ENCODE measurements at regions not wholly inside any gene's neighbourhood (a gene's known extent, or its start where the extent isn't known, plus 50 kb on each side); places are given as distances from the start of the nearest gene placed in this dataset.

DNA sequence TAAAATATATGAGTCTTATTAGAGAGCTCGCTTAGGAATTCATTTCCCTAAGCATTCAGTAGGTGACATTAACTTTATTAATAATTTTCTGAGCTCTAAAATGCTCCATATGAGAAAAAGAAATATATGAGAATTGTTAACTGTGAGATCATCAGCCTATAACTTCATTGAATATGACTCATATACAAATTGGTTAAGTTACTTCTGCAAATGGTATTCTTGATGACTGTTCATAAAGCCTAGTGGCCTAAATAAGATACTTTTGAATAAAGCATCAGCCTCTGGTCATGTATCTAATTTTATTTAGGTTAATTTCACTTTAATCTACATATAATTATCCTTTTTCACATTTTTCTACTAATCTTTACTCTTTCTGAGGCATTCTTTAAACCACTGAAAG is 710.2 kb upstream of the ACO1 start:
- no peaks in the 10 kb centered on the region for H3K79me1 ChIP-seq (ENCODE audit: low read depth in 1 of 2, low read length in 2 of 2)
- H2BK120ac ChIP-seq (ENCODE audit: low read depth, low read length), result no peak overlapping the region
- no peak overlapping the region for H2BK15ac ChIP-seq (ENCODE audit: low read depth, low read length)
- DNase-seq (no peak), ATAC-seq (ENCODE audit: low read depth) (no peak)
- no peak overlapping the region for H4K8ac ChIP-seq (ENCODE audit: low read depth in 2 of 2, low read length in 2 of 2)
- no peak overlapping the region for H3K4me3 ChIP-seq (ENCODE audit: insufficient read depth, low read depth, low read length)
- in situ Hi-C loops (cut with MboI; ENCODE audit: low sequenced_read_pairs), result no loop called here
- H2AK9ac ChIP-seq (replicated peaks; ENCODE audit: low read depth, low read length, poor library complexity), result no peak overlapping the region
- no peak overlapping the region for H2BK20ac ChIP-seq (ENCODE audit: low read depth, low read length)
- H3K9me1 ChIP-seq (ENCODE audit: insufficient read depth, low read length), result no peaks in the 10 kb centered on the region
- TF ChIP-seq RAD21 (IDR thresholded peaks at IDR 0.05; ENCODE audit: low read length), result no peak
- TF ChIP-seq POLR2A (IDR thresholded peaks at IDR 0.05; ENCODE audit: low read depth, low read length), result no peak
- no peak for TF ChIP-seq MAZ (IDR thresholded peaks at IDR 0.05; ENCODE audit: borderline replicate concordance, low read depth, low read length)
- TF ChIP-seq MAFK (IDR thresholded peaks at IDR 0.05; ENCODE audit: low read depth, low read length), result no peak
- TF ChIP-seq SMC3 (IDR thresholded peaks at IDR 0.05; ENCODE audit: low read depth, low read length), result no peak
- TF ChIP-seq, protein P1, sequence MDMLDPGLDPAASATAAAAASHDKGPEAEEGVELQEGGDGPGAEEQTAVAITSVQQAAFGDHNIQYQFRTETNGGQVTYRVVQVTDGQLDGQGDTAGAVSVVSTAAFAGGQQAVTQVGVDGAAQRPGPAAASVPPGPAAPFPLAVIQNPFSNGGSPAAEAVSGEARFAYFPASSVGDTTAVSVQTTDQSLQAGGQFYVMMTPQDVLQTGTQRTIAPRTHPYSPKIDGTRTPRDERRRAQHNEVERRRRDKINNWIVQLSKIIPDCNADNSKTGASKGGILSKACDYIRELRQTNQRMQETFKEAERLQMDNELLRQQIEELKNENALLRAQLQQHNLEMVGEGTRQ (IDR thresholded peaks at IDR 0.05; ENCODE audit: low read depth, low read length), result no peak
- H3K4ac ChIP-seq (ENCODE audit: low read depth, low read length), result no peak overlapping the region
- no peak overlapping the region for H4K5ac ChIP-seq (ENCODE audit: low read depth, low read length)
- no TSS peak for BruUV-seq (replicated peaks)
- H3K4me1 ChIP-seq (ENCODE audit: control insufficient read depth, insufficient read depth, low read length), result no peaks in the 10 kb centered on the region
- H3K9ac ChIP-seq (ENCODE audit: low read depth, low read length), result no peak overlapping the region
- no peak overlapping the region for H2AK5ac ChIP-seq (ENCODE audit: low read depth, low read length)
- intact Hi-C loops (cut with micrococcal nuclease), result no loop called here
- no peak overlapping the region for H2AFZ ChIP-seq (replicated peaks; ENCODE audit: low read length, poor library complexity)
- no peaks in the 10 kb centered on the region for H3K9me3 ChIP-seq (ENCODE audit: control insufficient read depth, insufficient read depth, low read length)
- H3K56ac ChIP-seq (ENCODE audit: extremely low read depth, insufficient read depth, low read length), result no peak overlapping the region
- H3K27ac ChIP-seq (ENCODE audit: insufficient read depth, low read length), result no peak overlapping the region
- H3K27me3 ChIP-seq (ENCODE audit: control insufficient read depth, insufficient read depth, low read length), result no peaks in the 10 kb centered on the region
- H3K18ac ChIP-seq (ENCODE audit: low read depth, low read length), result no peak overlapping the region
- POLR2A ChIA-PET (ENCODE audit: unreplicated experiment), result no interaction called here
- CTCF ChIA-PET, result interaction anchor here (0.6 kb wide), 1 partner anchor 127 kb away, joined by 3 read pairs; no protein-coding TSS in a partner anchor
- H3K36me3 ChIP-seq (ENCODE audit: control insufficient read depth, insufficient read depth, low read length), result no peaks in the 10 kb centered on the region
- H3K14ac ChIP-seq (replicated peaks; ENCODE audit: low read depth, low read length), result no peak overlapping the region
- WGBS, 2 experiments (ENCODE audit: extremely low coverage in 2 of 2, insufficient read length in 1 of 2), result no CpG with 5 or more reads among the region's 1 CpG
- no peak overlapping the region for H3K4me2 ChIP-seq (ENCODE audit: low read depth, low read length)
- H4K91ac ChIP-seq (ENCODE audit: insufficient read depth, low read depth, low read length), result no peak overlapping the region
- H3K23ac ChIP-seq (ENCODE audit: low read depth, low read length), result no peak overlapping the region
- H2BK5ac ChIP-seq (ENCODE audit: low read depth, low read length, poor library complexity, severe bottlenecking), result no peak overlapping the region
- dilution Hi-C loops (cut with HindIII; ENCODE audit: low sequenced_read_pairs, unreplicated experiment), result no loop called here
- no peaks in the 10 kb centered on the region for H4K20me1 ChIP-seq (ENCODE audit: insufficient read depth, low read length)
